Fibroblast of peridontal ligament (primary cell): ENCODE measurements at regions not wholly inside any gene's neighbourhood (a gene's known extent, or its start where the extent isn't known, plus 50 kb on each side); places are given as distances from the start of the nearest gene placed in this dataset.

Experiments
- DNase-seq: peaks from one replicate; pipeline ENCODE4 v3.0.0-alpha.2; 2010; ENCODE audit errors: extremely low read depth

GRCh38 chr5:158123595-158123994 is 264.6 kb upstream of the CLINT1 start:
- DNase-seq: no peak

GRCh38 chr5:158121678-158122077 is 262.7 kb upstream of the CLINT1 start:
- no peak for DNase-seq

- DNase-seq: no peak
Observed at GRCh38 chr5:158120760-158121159, 261.8 kb upstream of the CLINT1 start.

- DNase-seq: no peak
Observed at GRCh38 chr5:158119961-158120723, 261.2 kb upstream of the CLINT1 start.

- DNase-seq: peak; percentile 45
Observed at GRCh38 chr5:158117467-158118160, 258.7 kb upstream of the CLINT1 start.

- no peak for DNase-seq
Observed at GRCh38 chr5:158116965-158117364, 258.0 kb upstream of the CLINT1 start.

GRCh38 chr5:158115468-158115867 is 256.5 kb upstream of the CLINT1 start:
- peak; percentile 84 for DNase-seq

- DNase-seq: no peak
Observed at GRCh38 chr5:158108177-158108576, 249.2 kb upstream of the CLINT1 start.

GRCh38 chr5:158100373-158100888 is 241.5 kb upstream of the CLINT1 start:
- peak; percentile 21 for DNase-seq

GRCh38 chr5:158099571-158100105 is 240.7 kb upstream of the CLINT1 start:
- no peak for DNase-seq

- DNase-seq: no peak
Observed at GRCh38 chr5:158096835-158097234, 237.9 kb upstream of the CLINT1 start.

- DNase-seq: peak; percentile 20
Observed at GRCh38 chr5:158086856-158087255, 227.9 kb upstream of the CLINT1 start.

GRCh38 chr5:158084292-158084691 is 225.3 kb upstream of the CLINT1 start:
- DNase-seq: peak; percentile 18

- no peak for DNase-seq
Observed at GRCh38 chr5:158082696-158083287, 223.8 kb upstream of the CLINT1 start.

- no peak for DNase-seq
Observed at GRCh38 chr5:158080112-158080511, 221.2 kb upstream of the CLINT1 start.

GRCh38 chr5:158079097-158079496 is 220.2 kb upstream of the CLINT1 start:
- no peak for DNase-seq

- DNase-seq: peak; percentile 83
Observed at GRCh38 chr5:158074992-158075769, 216.2 kb upstream of the CLINT1 start.

GRCh38 chr5:158074597-158074991 is 215.6 kb upstream of the CLINT1 start:
- DNase-seq: no peak

GRCh38 chr5:158070859-158071258 is 211.9 kb upstream of the CLINT1 start:
- DNase-seq: no peak

- DNase-seq: no peak
Observed at GRCh38 chr5:158069838-158070237, 210.9 kb upstream of the CLINT1 start.

GRCh38 chr5:158068964-158069363 is 210.0 kb upstream of the CLINT1 start:
- DNase-seq: no peak

- DNase-seq: no peak
Observed at GRCh38 chr5:158066076-158066475, 207.1 kb upstream of the CLINT1 start.
